H1 (cell line): ENCODE measurements at regions not wholly inside any gene's neighbourhood (a gene's known extent, or its start where the extent isn't known, plus 50 kb on each side); places are given as distances from the start of the nearest gene placed in this dataset.

Source experiments
- CTCF ChIA-PET: fragments of 300-600 bp; sonication (Branson Sonifier 250); formaldehyde crosslinking; loops from one replicate; lab custom pipeline; 2021; ENCODE audit not compliant: partially characterized antibody; lab: Charles Lee
- POLR2A ChIA-PET: fragments of 300-600 bp; sonication (Branson Sonifier 250); formaldehyde crosslinking; loops from one replicate; lab custom pipeline; 2021; ENCODE audit warnings: inconsistent platforms; ENCODE audit not compliant: partially characterized antibody; lab: Charles Lee
- DNase-seq, 2 experiments: peaks; one replicate each; pipeline versions ENCODE4 v3.0.0 to v3.0.0-alpha.2; 2010 to 2022; ENCODE audit warnings: low spot score in 2 of 2, low read depth in 1 of 2, mixed read lengths in 1 of 2
- FAIRE-seq: peaks from 2 replicates; lab custom pipeline; 2011; peaks lifted over from hg19 to GRCh38; lab: Jason Lieb, UNC
- H2AFZ ChIP-seq: 2 replicates; pipeline ENCODE4 v1.8.1; 2012; ENCODE audit warnings: low read length, inconsistent platforms
- H2AK5ac ChIP-seq: 2 replicates; pipeline ENCODE4 v1.6.1; 2013; ENCODE audit warnings: low read depth, low read length
- H2BK120ac ChIP-seq: replicated peaks from 2 replicates; pipeline ENCODE3; 2013; ENCODE audit warnings: low read depth, low read length, inconsistent platforms
- H2BK12ac ChIP-seq: 2 replicates; pipeline ENCODE4 v1.6.1; 2013; ENCODE audit warnings: low read depth, low read length
- H2BK15ac ChIP-seq: 2 replicates; pipeline ENCODE4 v1.6.1; 2013; ENCODE audit warnings: low read length
- H2BK20ac ChIP-seq: 2 replicates; pipeline ENCODE4 v1.6.1; 2013; ENCODE audit warnings: low read length
- H2BK5ac ChIP-seq: 2 replicates; pipeline ENCODE4 v1.6.1; 2013; ENCODE audit warnings: low read depth, low read length
- H3K14ac ChIP-seq: 2 replicates; pipeline ENCODE4 v1.6.1; 2013; ENCODE audit warnings: inconsistent platforms; ENCODE audit not compliant: insufficient read length
- H3K18ac ChIP-seq: 2 replicates; pipeline ENCODE4 v1.6.1; 2013; ENCODE audit warnings: low read length; ENCODE audit errors: extremely low read depth
- H3K23ac ChIP-seq: 2 replicates; pipeline ENCODE4 v1.6.1; 2013; ENCODE audit warnings: inconsistent platforms; ENCODE audit not compliant: insufficient read length
- H3K23me2 ChIP-seq: 2 replicates; pipeline ENCODE4 v1.6.1; 2013; ENCODE audit warnings: low read depth, low read length
- H3K27ac ChIP-seq: 2 replicates; pipeline ENCODE4 v1.6.1; 2011; ENCODE audit warnings: low read depth, low read length, inconsistent platforms
- H3K27me3 ChIP-seq, 4 experiments: replicated peaks in 1 of 4; 1 replicate in 1 of 4; 2 replicates in 3 of 4; pipeline versions ENCODE4 v1.6.1 to v1.8.1; 2011 to 2013; ENCODE audit warnings: low read length in 3 of 4, mild to moderate bottlenecking in 3 of 4, inconsistent platforms in 2 of 4, mixed read lengths in 2 of 4, moderate library complexity in 1 of 4; ENCODE audit not compliant: control insufficient read depth in 3 of 4, insufficient read depth in 3 of 4; ENCODE audit errors: extremely low read depth in 1 of 4
- H3K36me3 ChIP-seq, 4 experiments: 2 replicates each; pipeline versions ENCODE4 v1.6.1 to v1.8.1; 2011 to 2013; ENCODE audit warnings: mild to moderate bottlenecking in 4 of 4, low read length in 3 of 4, moderate library complexity in 2 of 4, control low read depth in 1 of 4, inconsistent platforms in 1 of 4; ENCODE audit not compliant: insufficient read depth in 4 of 4, control insufficient read depth in 2 of 4
- H3K4ac ChIP-seq: replicated peaks from 2 replicates; pipeline ENCODE3; 2013; ENCODE audit warnings: low read length, low read depth, mixed read lengths, inconsistent platforms; ENCODE audit not compliant: insufficient read length
- H3K4me1 ChIP-seq, 4 experiments: replicated peaks in 1 of 4; 1 replicate in 1 of 4; 2 replicates in 3 of 4; pipeline versions ENCODE4 v1.6.1 to v1.8.1; 2011 to 2013; ENCODE audit warnings: low read length in 3 of 4, inconsistent platforms in 2 of 4, mixed read lengths in 1 of 4; ENCODE audit not compliant: insufficient read depth in 4 of 4, control insufficient read depth in 3 of 4
- H3K4me2 ChIP-seq, 2 experiments: 2 replicates each; pipeline versions ENCODE4 v1.6.1 to v1.8.1; 2011 to 2013; ENCODE audit warnings: low read depth in 2 of 2, low read length in 2 of 2, control low read depth in 1 of 2, inconsistent platforms in 1 of 2, mild to moderate bottlenecking in 1 of 2; ENCODE audit not compliant: insufficient read depth in 1 of 2
- H3K4me3 ChIP-seq, 4 experiments: fragments of 200-600, 300-600 bp in 1 of 4; sonication (generic), shearing (Covaris generic), sonication (Bioruptor Twin) in 1 of 4; 2 replicates each; pipeline versions ENCODE4 v1.5.1 to v1.8.1; 2011 to 2016; ENCODE audit warnings: low read length in 4 of 4, low read depth in 3 of 4, control low read depth in 2 of 4, inconsistent platforms in 2 of 4, mild to moderate bottlenecking in 2 of 4, mixed read lengths in 1 of 4, moderate library complexity in 1 of 4; ENCODE audit not compliant: insufficient read depth in 2 of 4; ENCODE audit errors: extremely low read depth in 1 of 4
- H3K56ac ChIP-seq: replicated peaks from 2 replicates; pipeline ENCODE3; 2013; ENCODE audit warnings: low read depth, mild to moderate bottlenecking, mixed read lengths, low read length, inconsistent platforms; ENCODE audit not compliant: insufficient read length
- H3K79me1 ChIP-seq: 2 replicates; pipeline ENCODE4 v1.6.1; 2013; ENCODE audit warnings: low read depth, low read length, control low read depth
- H3K79me2 ChIP-seq, 2 experiments: 2 replicates each; pipeline versions ENCODE4 v1.6.1 to v1.8.1; 2012 to 2013; ENCODE audit warnings: low read length in 2 of 2, mild to moderate bottlenecking in 2 of 2, inconsistent platforms in 1 of 2; ENCODE audit not compliant: insufficient read depth in 2 of 2, control insufficient read depth in 1 of 2
- H3K9ac ChIP-seq, 4 experiments: replicated peaks in 1 of 4; 1 replicate in 1 of 4; 2 replicates in 3 of 4; pipeline versions ENCODE4 v1.6.1 to v1.8.1; 2011 to 2013; ENCODE audit warnings: low read depth in 3 of 4, low read length in 3 of 4, control low read depth in 2 of 4, mild to moderate bottlenecking in 2 of 4, moderate library complexity in 2 of 4, inconsistent platforms in 1 of 4; ENCODE audit errors: extremely low read depth in 1 of 4
- H3K9me3 ChIP-seq, 2 experiments: 2 replicates each; pipeline versions ENCODE4 v1.6.1 to v1.8.1; 2012 to 2013; ENCODE audit warnings: mild to moderate bottlenecking in 2 of 2, moderate library complexity in 2 of 2, control low read depth in 1 of 2, inconsistent platforms in 1 of 2, low read depth in 1 of 2, low read length in 1 of 2, mixed read lengths in 1 of 2; ENCODE audit not compliant: insufficient read depth in 2 of 2
- H4K20me1 ChIP-seq, 2 experiments: replicated peaks in 1 of 2; 2 replicates each; pipeline versions ENCODE3 to v1.8.1; 2011 to 2013; ENCODE audit warnings: inconsistent platforms in 2 of 2, low read length in 2 of 2, mild to moderate bottlenecking in 1 of 2; ENCODE audit not compliant: insufficient read depth in 2 of 2, control insufficient read depth in 1 of 2
- H4K5ac ChIP-seq: 2 replicates; pipeline ENCODE4 v1.6.1; 2013; ENCODE audit warnings: low read length, low read depth, mixed read lengths, inconsistent platforms; ENCODE audit not compliant: insufficient read length
- H4K8ac ChIP-seq: 2 replicates; pipeline ENCODE4 v1.8.0; 2013; ENCODE audit warnings: mild to moderate bottlenecking, moderate library complexity, low read length, inconsistent platforms; ENCODE audit not compliant: insufficient read depth; ENCODE audit errors: extremely low read depth
- H4K91ac ChIP-seq: replicated peaks from 2 replicates; pipeline ENCODE3; 2013; ENCODE audit warnings: low read length, mixed read lengths, inconsistent platforms; ENCODE audit not compliant: insufficient read length
- EP300 ChIP-seq, 2 experiments: IDR thresholded peaks; 1 replicate in 1 of 2; 2 replicates in 1 of 2; pipeline ENCODE4 v1.6.1; 2011 to 2012; ENCODE audit warnings: low read depth in 2 of 2, low read length in 2 of 2, mild to moderate bottlenecking in 2 of 2, borderline replicate concordance in 1 of 2, inconsistent platforms in 1 of 2, moderate library complexity in 1 of 2
- MAX ChIP-seq: IDR thresholded peaks from 2 replicates; pipeline ENCODE4 v1.6.1; 2012; ENCODE audit warnings: inconsistent platforms
- POU5F1 ChIP-seq: IDR thresholded peaks from 2 replicates; pipeline ENCODE4 v1.6.1; 2011; ENCODE audit warnings: low read depth, mild to moderate bottlenecking, low read length, moderate library complexity
- RNF2 ChIP-seq: fragments of 200-900, 300-1000 bp; sonication (generic); IDR thresholded peaks from 2 replicates; pipeline ENCODE4 v1.7.1; 2016; ENCODE audit warnings: borderline replicate concordance, low read depth, mild to moderate bottlenecking, antibody characterized with exemption, low read length; ENCODE audit not compliant: poor library complexity, severe bottlenecking; ENCODE audit errors: missing control alignments
- SAP30 ChIP-seq: fragments of 300-600 bp; sonication (generic); IDR thresholded peaks from 2 replicates; pipeline ENCODE4 v1.7.1; 2012; ENCODE audit warnings: low read length, moderate library complexity, mild to moderate bottlenecking, inconsistent platforms; ENCODE audit not compliant: insufficient read depth, insufficient replicate concordance
- SIRT6 ChIP-seq: IDR thresholded peaks from one replicate; pipeline ENCODE4 v1.7.1; 2012; ENCODE audit warnings: low read length, inconsistent platforms
- SP4 ChIP-seq: IDR thresholded peaks from 2 replicates; pipeline ENCODE4 v1.6.1; 2012; ENCODE audit warnings: low read length, inconsistent platforms
- WGBS, 2 experiments: shearing (Covaris generic) in 1 of 2; methylation state at CpG; one replicate each; pipeline versions ENCODE4 v1.1.6 to v1.1.7; 2013 to 2015; ENCODE audit warnings: low lambda C conversion rate in 2 of 2, mixed read lengths in 2 of 2, inconsistent platforms in 1 of 2, low coverage in 1 of 2, missing lambda C conversion rate in 1 of 2; ENCODE audit not compliant: insufficient replicate concordance in 2 of 2, insufficient coverage in 1 of 2, insufficient read length in 1 of 2; ENCODE audit errors: extremely low coverage in 1 of 2, missing lambda C conversion rate in 1 of 2; 5-methylcytosine and 5-hydroxymethylcytosine counted together

- ChIA-PET CTCF (no interaction called here), POLR2A (no interaction called here)
- no peak overlapping the region for H3K4me3 ChIP-seq
- H3K56ac ChIP-seq: no peak overlapping the region
- no peak overlapping the region for H4K5ac ChIP-seq
- H3K4ac ChIP-seq: no peak overlapping the region
- DNase-seq (no peak), FAIRE-seq (no peak)
- H4K20me1 ChIP-seq: no peaks in the 10 kb centered on the region
- H2AK5ac ChIP-seq: no peak overlapping the region
- H2BK120ac ChIP-seq: no peak overlapping the region
- H3K9me3 ChIP-seq: no peaks in the 10 kb centered on the region
- H3K14ac ChIP-seq: no peak overlapping the region
- no peak overlapping the region for H2BK12ac ChIP-seq
- H3K27ac ChIP-seq: no peak overlapping the region
- WGBS, 2 experiments: 76% methylated on average over 2 of the region's 2 CpGs; no CpG with 5 or more reads in 1 of the 2 experiments
- H3K36me3 ChIP-seq: no peaks in the 10 kb centered on the region
- no peak overlapping the region for H3K9ac ChIP-seq
- no peak overlapping the region for H4K91ac ChIP-seq
- H2BK5ac ChIP-seq: no peak overlapping the region
- no peaks in the 10 kb centered on the region for H3K27me3 ChIP-seq
- H4K8ac ChIP-seq: no peak overlapping the region
- H3K18ac ChIP-seq: no peak overlapping the region
- no peaks in the 10 kb centered on the region for H3K4me1 ChIP-seq
- no peak overlapping the region for H2AFZ ChIP-seq
- H3K4me2 ChIP-seq: no peak overlapping the region
- no peak overlapping the region for H2BK15ac ChIP-seq
- H3K23ac ChIP-seq: no peak overlapping the region
- H3K79me2 ChIP-seq: no peaks in the 10 kb centered on the region
- H2BK20ac ChIP-seq: no peak overlapping the region
- no peak for TF ChIP-seq POU5F1
- TF ChIP-seq RNF2: no peak
- no peak for TF ChIP-seq SP4
- no peak for TF ChIP-seq EP300 (IDR thresholded peaks at IDR 0.05; ENCODE audit: borderline replicate concordance in 1 of 2, low read depth in 2 of 2, low read length in 2 of 2)
- no peak for TF ChIP-seq MAX
- no peak for TF ChIP-seq SAP30
- no peak for TF ChIP-seq SIRT6
- no peaks in the 10 kb centered on the region for H3K23me2 ChIP-seq
- H3K79me1 ChIP-seq: no peaks in the 10 kb centered on the region
Observed at GRCh38 chr1:88058205-88058604, 625.9 kb upstream of the PKN2 start.
